HT1080 (cell line): ENCODE measurements at regions not wholly inside any gene's neighbourhood (a gene's known extent, or its start where the extent isn't known, plus 50 kb on each side); places are given as distances from the start of the nearest gene placed in this dataset. TPM values are rescaled to one million over a fixed set of nuclear protein-coding genes. Genes with fewer than 3 reads are reported as not detected.

ENCODE experiments used
- small RNA-seq: library from RNA; depleted of rRNA; stranded (forward); fragments of <200 nt; gene quantifications from one replicate; pipeline ENCODE3, GENCODE V24; 2014

Small RNAs in the stretch of these regions (small RNA-seq; reads per million reads assigned to genes)
- gene MTND5P40 = not detected
- gene RF01182 = not detected
- not detected for gene RN7SKP139
- gene RNU6-1014P = not detected
